22Rv1 (cell line): ENCODE measurements at regions not wholly inside any gene's neighbourhood (a gene's known extent, or its start where the extent isn't known, plus 50 kb on each side); places are given as distances from the start of the nearest gene placed in this dataset.

Experiments
- H3K27ac ChIP-seq: fragments of 450-650 bp; 2 replicates; pipeline ENCODE4 v1.5.1; 2017
- ZFX ChIP-seq: fragments of 450-650 bp; IDR thresholded peaks from 2 replicates; pipeline ENCODE4 v1.6.1; 2017; ENCODE audit warnings: antibody characterized with exemption, borderline replicate concordance
- TF ChIP-seq, protein P1 (sequence below): fragments of 450-650 bp; IDR thresholded peaks from 2 replicates; pipeline ENCODE4 v1.5.1; 2017; ENCODE audit warnings: mild to moderate bottlenecking

DNA sequence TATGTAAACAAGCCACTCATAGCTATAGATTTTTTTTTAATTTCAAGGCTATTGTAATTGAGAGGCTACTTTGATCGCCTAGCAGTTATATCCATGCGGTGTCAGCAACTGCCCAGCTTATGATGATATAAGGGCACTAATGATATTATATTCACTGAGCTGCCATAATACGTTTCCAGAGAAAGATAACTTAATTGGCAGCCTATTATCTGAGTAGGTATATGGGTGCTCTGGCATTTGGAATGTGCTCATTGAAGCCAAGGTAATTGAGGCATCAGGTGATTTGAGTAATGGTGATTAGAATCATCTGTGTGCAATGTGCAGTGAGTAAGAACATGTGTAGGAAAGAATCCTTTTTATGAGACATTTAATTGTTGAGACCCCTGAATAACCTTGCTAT, 490.0 kb downstream of the CENPC start:
- TF ChIP-seq, protein P1, sequence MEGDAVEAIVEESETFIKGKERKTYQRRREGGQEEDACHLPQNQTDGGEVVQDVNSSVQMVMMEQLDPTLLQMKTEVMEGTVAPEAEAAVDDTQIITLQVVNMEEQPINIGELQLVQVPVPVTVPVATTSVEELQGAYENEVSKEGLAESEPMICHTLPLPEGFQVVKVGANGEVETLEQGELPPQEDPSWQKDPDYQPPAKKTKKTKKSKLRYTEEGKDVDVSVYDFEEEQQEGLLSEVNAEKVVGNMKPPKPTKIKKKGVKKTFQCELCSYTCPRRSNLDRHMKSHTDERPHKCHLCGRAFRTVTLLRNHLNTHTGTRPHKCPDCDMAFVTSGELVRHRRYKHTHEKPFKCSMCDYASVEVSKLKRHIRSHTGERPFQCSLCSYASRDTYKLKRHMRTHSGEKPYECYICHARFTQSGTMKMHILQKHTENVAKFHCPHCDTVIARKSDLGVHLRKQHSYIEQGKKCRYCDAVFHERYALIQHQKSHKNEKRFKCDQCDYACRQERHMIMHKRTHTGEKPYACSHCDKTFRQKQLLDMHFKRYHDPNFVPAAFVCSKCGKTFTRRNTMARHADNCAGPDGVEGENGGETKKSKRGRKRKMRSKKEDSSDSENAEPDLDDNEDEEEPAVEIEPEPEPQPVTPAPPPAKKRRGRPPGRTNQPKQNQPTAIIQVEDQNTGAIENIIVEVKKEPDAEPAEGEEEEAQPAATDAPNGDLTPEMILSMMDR, result no peak
- TF ChIP-seq ZFX, result no peak
- no peak overlapping the region for H3K27ac ChIP-seq

DNA sequence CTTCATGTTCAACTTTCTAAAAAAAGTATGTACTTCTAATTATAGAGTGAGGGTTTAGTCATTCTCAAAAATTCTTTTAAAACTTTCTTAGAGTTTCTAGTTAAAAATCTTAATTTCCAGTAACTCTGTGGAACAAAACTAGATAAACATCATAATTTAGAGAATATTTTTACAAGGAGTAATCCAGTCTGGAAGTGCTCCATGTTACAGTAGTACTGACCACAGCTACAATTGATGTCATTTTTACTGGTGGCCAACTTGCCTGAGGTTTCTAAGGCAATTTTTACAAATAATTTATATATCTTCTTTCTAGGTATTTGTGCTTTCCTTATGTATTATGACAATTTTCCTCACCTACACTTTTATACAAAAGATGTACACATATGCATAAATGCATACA, 490.4 kb downstream of the CENPC start:
- no peak for TF ChIP-seq ZFX
- TF ChIP-seq, protein P1, result no peak
- no peak overlapping the region for H3K27ac ChIP-seq

DNA sequence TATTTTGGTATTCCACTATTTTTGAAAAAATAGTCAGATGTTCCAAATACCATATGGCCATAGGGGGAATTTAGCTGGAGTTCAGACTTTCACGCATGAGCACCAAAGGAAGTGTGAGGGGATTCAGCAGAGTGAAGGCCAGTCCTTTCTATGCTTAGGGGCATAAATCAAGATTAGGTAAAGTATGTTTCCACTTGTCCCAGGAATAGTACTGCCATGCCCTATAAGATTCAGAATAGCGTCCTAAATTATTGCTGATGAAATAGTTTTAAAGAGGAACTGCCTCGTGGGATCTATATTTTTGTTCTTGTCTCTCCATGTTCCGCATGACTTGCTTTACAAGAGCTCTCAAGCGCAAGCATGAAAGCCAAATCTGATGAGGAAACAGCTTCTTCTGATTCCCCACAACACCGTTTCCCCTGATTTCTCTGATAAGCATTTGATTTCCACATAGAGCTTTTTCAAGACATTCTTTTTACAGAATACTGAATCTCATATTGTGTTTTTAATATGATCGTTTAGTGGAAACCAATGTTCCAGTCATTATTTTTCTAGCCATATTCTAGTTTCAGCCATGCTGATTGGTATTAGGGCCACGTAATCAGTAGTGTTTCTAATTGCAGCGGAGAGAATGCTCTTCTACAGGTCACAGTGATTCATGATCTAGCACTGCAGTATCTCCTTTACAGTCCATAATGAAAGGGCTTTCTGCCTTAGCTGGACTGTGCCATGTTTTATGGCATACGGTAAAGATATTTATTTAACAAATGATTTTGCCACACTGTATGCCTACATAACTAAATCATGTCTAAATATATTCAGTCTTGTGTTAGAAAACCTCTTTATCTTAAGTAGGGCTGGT, 492.3 kb downstream of the CENPC start:
- H3K27ac ChIP-seq, result no peak overlapping the region
- TF ChIP-seq, protein P1, result no peak
- no peak for TF ChIP-seq ZFX

DNA sequence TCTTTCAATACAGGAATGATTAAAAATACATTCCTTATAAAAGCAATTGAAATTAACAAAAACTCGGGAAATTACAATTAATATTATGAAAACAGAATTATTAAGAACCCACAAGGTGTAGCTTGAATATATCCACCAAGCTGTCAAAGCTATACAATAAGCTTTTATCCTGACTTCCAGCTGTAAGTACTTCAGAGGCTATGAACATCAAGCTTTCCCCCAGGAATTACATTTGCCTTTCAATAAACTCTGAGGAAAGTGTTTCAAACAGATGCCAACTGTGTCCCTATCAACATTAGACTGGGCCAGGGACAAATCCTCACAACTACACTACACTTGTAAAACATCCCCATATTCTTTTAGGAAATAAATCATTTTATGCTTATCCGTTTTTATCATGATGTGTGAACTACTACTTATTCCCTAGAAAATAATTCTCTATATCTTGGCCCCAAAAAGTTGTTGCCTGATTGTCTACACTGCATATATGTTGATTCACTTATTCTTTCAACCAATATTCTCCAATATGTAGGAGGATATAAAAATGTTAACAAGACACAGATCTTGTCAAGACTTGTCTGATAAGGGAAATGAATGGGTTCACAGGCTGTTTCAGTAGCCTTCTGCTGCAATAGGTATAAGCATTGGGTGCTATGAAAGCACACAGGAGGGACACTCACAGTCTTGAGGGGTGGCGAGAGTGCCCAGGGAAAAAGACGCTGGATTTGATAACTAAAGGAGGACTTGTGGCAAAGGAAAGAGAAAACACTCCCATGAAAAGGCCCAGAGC, 494.1 kb downstream of the CENPC start:
- H3K27ac ChIP-seq, result no peak overlapping the region
- TF ChIP-seq ZFX, result no peak
- TF ChIP-seq, protein P1, result no peak

DNA sequence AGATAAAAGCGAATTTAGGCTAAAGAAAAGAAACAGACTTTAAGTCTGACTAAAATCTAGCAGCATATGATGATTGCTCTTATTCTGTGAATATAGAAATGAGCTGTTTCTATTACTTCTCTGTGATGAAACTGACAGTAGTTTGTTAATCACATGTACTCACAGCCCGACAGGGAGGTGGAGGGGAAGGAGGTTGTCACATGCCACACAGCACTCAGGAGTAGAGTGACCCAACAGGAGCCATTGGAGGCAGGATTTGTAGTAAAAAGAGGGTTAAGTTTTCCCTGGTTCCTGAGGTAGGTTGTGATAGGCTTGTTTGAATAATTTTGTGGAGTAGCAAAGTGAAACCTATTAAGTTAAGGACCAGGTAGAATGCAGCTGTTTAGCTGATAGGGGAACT, 495.9 kb downstream of the CENPC start:
- TF ChIP-seq ZFX, result no peak
- TF ChIP-seq, protein P1, result no peak
- H3K27ac ChIP-seq, result no peak overlapping the region

DNA sequence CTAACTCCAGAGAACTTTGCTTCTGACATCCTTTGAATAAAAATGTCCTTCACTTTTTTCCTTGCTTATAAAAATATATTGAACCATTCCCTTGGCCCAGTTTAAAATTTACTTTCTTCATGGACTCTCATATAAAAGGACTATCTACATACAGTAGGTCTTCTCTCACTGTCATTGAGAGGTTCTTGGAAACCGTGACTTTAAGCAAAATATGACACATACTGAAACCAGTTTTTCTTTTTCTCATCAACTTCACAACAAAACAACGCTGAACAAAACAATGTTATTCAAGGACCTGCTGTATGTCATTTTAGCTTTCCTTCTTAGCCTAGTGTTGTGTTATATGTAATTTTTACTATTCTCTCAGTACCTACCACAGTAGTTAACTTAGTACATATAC, 496.8 kb downstream of the CENPC start:
- no peak overlapping the region for H3K27ac ChIP-seq
- TF ChIP-seq, protein P1, result no peak
- no peak for TF ChIP-seq ZFX

DNA sequence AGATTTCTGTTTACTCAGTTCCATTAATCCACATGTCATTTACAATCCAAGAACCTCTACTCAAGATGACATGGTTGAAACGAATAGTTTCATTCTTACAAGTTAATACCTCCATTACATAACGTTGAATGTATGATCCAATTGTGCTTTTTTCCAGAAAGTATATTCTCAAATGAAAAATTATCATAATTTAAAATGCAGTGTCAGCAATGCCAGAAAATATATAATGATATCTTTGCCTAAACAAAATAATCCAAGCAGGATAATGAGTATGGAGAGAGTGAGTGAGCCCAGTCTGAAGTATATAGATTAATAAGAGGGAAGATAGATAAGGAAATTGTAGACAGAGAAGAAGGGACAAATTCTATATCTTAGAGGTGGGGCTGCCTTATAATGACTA, 505.0 kb downstream of the CENPC start:
- TF ChIP-seq, protein P1, result no peak
- TF ChIP-seq ZFX, result no peak

More for the DNA sequence above, 505.0 kb downstream of the CENPC start:
- H3K27ac ChIP-seq, result no peak overlapping the region
